Lung (tissue), 11 donors: ENCODE measurements at regions not wholly inside any gene's neighbourhood (a gene's known extent, or its start where the extent isn't known, plus 50 kb on each side); places are given as distances from the start of the nearest gene placed in this dataset.

Experiments
- ATAC-seq: fragments of 200-7000 bp; cut with Tn5 transposase; one replicate; pipeline ENCODE4 v1.9.1; 2020; ENCODE audit warnings: moderate number of reproducible peaks; ENCODE audit not compliant: insufficient read depth, low FRiP score
- DNase-seq, 3 donors: peaks; one replicate each; pipeline ENCODE4 v3.0.0-alpha.2; 2013 to 2017
- H3K27ac ChIP-seq, 2 donors: one replicate each; pipeline ENCODE4 v1.5.1; 2013; ENCODE audit warnings: mild to moderate bottlenecking in 2 of 2, moderate library complexity in 2 of 2, control low read depth in 1 of 2, inconsistent platforms in 1 of 2, low read depth in 1 of 2, low read length in 1 of 2
- H3K27me3 ChIP-seq, 3 donors: one replicate each; pipeline ENCODE4 v1.5.1; 2013; ENCODE audit warnings: low read length in 2 of 3; ENCODE audit not compliant: control insufficient read depth in 3 of 3, insufficient read depth in 3 of 3
- H3K36me3 ChIP-seq, 4 donors: one replicate each; pipeline ENCODE4 v1.5.1; 2013; ENCODE audit warnings: low read length in 4 of 4, mild to moderate bottlenecking in 1 of 4, moderate library complexity in 1 of 4; ENCODE audit not compliant: control insufficient read depth in 4 of 4, insufficient read depth in 4 of 4
- H3K4me1 ChIP-seq, 5 donors: one replicate each; pipeline ENCODE4 v1.5.1; 2013; ENCODE audit warnings: low read length in 5 of 5, mild to moderate bottlenecking in 2 of 5, moderate library complexity in 1 of 5; ENCODE audit not compliant: control insufficient read depth in 5 of 5, insufficient read depth in 5 of 5
- H3K4me3 ChIP-seq: one replicate; pipeline ENCODE4 v1.5.1; 2013; ENCODE audit warnings: mild to moderate bottlenecking, control low read depth, moderate library complexity
- H3K9ac ChIP-seq, 2 donors: one replicate each; pipeline ENCODE4 v1.5.1; 2013; ENCODE audit warnings: low read length in 2 of 2, control low read depth in 1 of 2; ENCODE audit not compliant: insufficient read depth in 1 of 2
- H3K9me3 ChIP-seq, 4 donors: one replicate each; pipeline ENCODE4 v1.5.1; 2013; ENCODE audit warnings: low read length in 3 of 4, mild to moderate bottlenecking in 1 of 4, moderate library complexity in 1 of 4; ENCODE audit not compliant: control insufficient read depth in 4 of 4, insufficient read depth in 3 of 4
- WGBS, 2 donors: extraction: QIAGEN DNeasy Blood & Tissue Kit; methylation state at CpG; one replicate each; pipeline ENCODE4 v1.1.7; 2013; 5-methylcytosine and 5-hydroxymethylcytosine counted together
- TF ChIP-seq, protein P1 (sequence below): IDR thresholded peaks from 2 replicates; pipeline ENCODE4 v1.5.1; 2012; ENCODE audit warnings: mild to moderate bottlenecking; ENCODE audit errors: control extremely low read depth, extremely low read depth
- donor health status: control.
- donor health status: control.
- donor health status: Bipolar disorder and iron deficiency.
- donor health status: healthy.
- donor health status: DM: yes; HTN: yes; CAD: no.

DNA sequence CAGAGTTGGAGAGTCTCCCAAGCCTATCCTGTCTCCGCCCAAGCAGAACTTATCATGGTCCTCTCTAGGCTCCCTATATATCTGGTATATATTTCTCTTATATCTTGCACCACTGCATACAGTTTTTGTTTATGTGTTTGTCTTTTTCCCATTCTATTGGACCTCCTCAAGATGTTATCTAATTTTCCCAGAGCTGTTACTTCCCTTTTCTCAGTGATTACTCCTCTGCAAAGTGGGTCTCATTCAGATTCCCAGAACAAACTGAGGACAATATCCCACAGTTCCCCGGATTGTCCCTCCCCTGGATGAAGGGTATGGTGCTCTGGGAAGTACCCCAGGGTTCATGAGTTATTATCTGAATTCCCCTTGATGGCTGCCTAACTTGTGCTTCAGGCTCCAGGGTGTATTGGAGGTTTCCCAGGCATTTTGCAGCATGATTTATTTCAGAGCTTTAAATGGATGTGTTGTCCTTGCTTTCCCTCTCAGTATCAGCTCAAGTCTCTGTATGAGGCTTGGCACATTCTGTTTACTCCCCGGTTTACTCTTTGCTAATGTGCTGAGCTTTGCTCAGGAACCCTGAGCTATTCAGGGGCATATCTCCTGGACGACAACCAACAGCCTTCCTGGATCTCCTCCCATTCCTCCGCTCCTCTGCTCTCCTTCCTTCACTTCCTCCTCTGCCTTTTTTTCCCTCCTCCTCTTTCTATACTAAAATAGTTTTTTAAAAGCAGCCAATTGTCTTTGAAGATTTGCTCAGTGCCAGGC is 329.3 kb downstream of the SPRY2 start:
- Histone ChIP-seq H3K4me3 (peak overlapping the region; percentile 20), H3K27ac (no peak overlapping the region), H3K27me3 (no peaks in the 10 kb centered on the region), H3K36me3 (no peaks in the 10 kb centered on the region), H3K4me1 (peaks cover 0 to 7% (median 3%) of the 10 kb centered on the region in 5 donors), H3K9me3 (no peaks in the 10 kb centered on the region), H3K9ac (no peak overlapping the region)
- DNase-seq (peak in 2 of 3 donors; percentile 10 to 43), ATAC-seq (no peak)
- TF ChIP-seq, protein P1, sequence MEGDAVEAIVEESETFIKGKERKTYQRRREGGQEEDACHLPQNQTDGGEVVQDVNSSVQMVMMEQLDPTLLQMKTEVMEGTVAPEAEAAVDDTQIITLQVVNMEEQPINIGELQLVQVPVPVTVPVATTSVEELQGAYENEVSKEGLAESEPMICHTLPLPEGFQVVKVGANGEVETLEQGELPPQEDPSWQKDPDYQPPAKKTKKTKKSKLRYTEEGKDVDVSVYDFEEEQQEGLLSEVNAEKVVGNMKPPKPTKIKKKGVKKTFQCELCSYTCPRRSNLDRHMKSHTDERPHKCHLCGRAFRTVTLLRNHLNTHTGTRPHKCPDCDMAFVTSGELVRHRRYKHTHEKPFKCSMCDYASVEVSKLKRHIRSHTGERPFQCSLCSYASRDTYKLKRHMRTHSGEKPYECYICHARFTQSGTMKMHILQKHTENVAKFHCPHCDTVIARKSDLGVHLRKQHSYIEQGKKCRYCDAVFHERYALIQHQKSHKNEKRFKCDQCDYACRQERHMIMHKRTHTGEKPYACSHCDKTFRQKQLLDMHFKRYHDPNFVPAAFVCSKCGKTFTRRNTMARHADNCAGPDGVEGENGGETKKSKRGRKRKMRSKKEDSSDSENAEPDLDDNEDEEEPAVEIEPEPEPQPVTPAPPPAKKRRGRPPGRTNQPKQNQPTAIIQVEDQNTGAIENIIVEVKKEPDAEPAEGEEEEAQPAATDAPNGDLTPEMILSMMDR: no peak
- WGBS, 2 donors: 53 to 77% methylated on average over 5 of the region's 5 CpGs

DNA sequence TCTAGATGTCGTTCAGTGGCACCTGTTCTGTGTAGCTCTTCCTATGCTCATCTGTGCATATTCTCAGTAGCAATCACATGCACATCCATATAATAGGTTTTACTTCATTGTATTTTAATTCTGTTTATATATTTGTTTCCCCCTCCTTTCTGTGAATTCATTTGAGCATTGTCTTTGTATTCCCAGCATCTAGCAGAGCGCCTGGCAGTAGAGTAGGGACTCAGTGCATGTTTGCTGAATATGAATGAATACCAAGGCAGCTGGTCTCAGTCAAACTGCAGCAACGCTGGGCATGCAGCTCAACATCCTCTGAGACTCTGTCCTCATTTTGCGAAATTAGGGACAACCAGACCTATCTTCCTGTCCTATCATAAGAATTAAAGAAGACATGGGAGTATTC is 330.1 kb downstream of the SPRY2 start:
- no peak for ATAC-seq
- no peak overlapping the region for H3K4me3 ChIP-seq
- H3K36me3 ChIP-seq: no peaks in the 10 kb centered on the region
- H3K9ac ChIP-seq: no peak overlapping the region
- peaks cover 0 to 7% (median 3%) of the 10 kb centered on the region in 5 donors for H3K4me1 ChIP-seq
- no peak overlapping the region for H3K27ac ChIP-seq
- 82 to 85% methylated on average over 4 of the region's 4 CpGs for WGBS, 2 donors
- no peak for DNase-seq
- no peaks in the 10 kb centered on the region for H3K9me3 ChIP-seq
- H3K27me3 ChIP-seq: no peaks in the 10 kb centered on the region
- TF ChIP-seq, protein P1: no peak

DNA sequence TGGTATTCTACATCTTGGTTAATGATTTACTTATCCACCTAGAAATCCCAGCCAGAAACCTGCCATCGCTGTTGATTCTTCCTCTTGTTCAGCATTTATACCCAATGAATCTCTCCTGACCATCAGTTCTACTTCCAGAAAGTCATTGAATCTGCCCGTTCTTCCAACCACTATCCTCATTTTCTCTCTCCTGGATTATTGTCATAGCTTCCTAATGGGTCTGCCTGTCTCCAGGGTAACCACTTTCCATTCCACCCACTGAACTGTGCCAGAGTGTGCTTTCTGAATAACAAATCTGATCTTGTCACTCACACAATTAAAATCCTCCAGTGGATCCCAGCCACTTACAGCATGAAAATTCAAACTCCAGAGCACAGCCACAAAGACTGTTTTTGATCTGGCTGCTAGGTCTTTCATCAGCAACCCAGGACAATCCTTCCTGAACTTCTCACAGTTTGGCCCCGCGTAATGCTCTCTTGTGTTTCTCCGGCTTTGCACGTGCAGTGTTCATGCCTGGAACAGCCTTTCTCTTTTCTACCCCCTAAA is 330.6 kb downstream of the SPRY2 start:
- Histone ChIP-seq H3K9ac (no peak overlapping the region), H3K4me3 (no peak overlapping the region), H3K27ac (no peak overlapping the region), H3K9me3 (no peaks in the 10 kb centered on the region), H3K4me1 (peaks cover 0 to 7% (median 3%) of the 10 kb centered on the region in 5 donors), H3K36me3 (no peaks in the 10 kb centered on the region), H3K27me3 (no peaks in the 10 kb centered on the region)
- 82 to 86% methylated on average over 6 of the region's 6 CpGs for WGBS, 2 donors
- TF ChIP-seq, protein P1: no peak
- ATAC-seq (no peak), DNase-seq (peak in 1 of 3 donors; percentile 29)

DNA sequence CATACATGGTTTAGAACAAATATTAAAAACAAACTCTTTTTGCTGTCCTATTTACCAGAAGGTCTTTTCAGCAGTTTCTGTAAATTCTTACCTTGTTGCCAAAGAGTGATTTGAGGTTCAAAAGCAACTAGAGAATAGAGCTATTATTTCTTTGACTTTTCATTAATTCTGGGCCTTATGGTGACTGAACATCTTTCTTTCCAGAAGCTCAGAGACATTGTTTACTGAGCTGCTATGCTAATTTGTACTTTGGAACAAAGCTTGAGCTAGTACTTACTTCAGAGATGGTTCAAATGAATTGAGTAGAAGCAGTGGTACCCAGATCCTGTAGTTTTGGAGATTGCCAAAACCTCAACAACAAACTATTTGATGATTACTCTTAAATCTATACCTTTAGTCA is 331.2 kb downstream of the SPRY2 start:
- ATAC-seq: no peak
- Histone ChIP-seq H3K27ac (no peak overlapping the region), H3K36me3 (no peaks in the 10 kb centered on the region), H3K4me1 (peaks cover 0 to 7% (median 3%) of the 10 kb centered on the region in 5 donors), H3K9ac (no peak overlapping the region), H3K27me3 (no peaks in the 10 kb centered on the region), H3K4me3 (no peak overlapping the region), H3K9me3 (no peaks in the 10 kb centered on the region)
- DNase-seq: no peak
- TF ChIP-seq, protein P1: no peak
